MCF 10A (cell line): ENCODE measurements at regions not wholly inside any gene's neighbourhood (a gene's known extent, or its start where the extent isn't known, plus 50 kb on each side); places are given as distances from the start of the nearest gene placed in this dataset.

ENCODE experiments used
- BruUV-seq: library from RNA; stranded (reverse); fragments of 400-500 nt; replicated peaks from 2 replicates; lab custom pipeline; 2021; lab: Mats Ljungman, UMichigan
- CTCF ChIA-PET: fragments of 300-600 bp; sonication (Branson Sonifier 250); formaldehyde crosslinking; extraction: SDS; loops from one replicate; lab custom pipeline; 2021; ENCODE audit warnings: antibody characterized with exemption, inconsistent platforms; lab: Yijun Ruan, JAX
- POLR2A ChIA-PET: fragments of 300-600, 350-650 bp; sonication (Branson Sonifier 250); formaldehyde crosslinking; extraction: SDS; loops from one replicate; lab custom pipeline; 2020; ENCODE audit warnings: antibody characterized with exemption, inconsistent platforms; lab: Yijun Ruan, JAX
- DNase-seq: peaks from one replicate; pipeline ENCODE4 v3.0.0-alpha.2; 2018; ENCODE audit not compliant: unreplicated experiment
- H3K27ac Mint-ChIP-seq: one replicate; pipeline ENCODE4 v1.8.0; 2022; ENCODE audit warnings: mild to moderate bottlenecking, low read depth, mixed read lengths; ENCODE audit not compliant: unreplicated experiment
- H3K27me3 Mint-ChIP-seq: one replicate; pipeline ENCODE4 v1.8.0; 2022; ENCODE audit warnings: mixed read lengths; ENCODE audit not compliant: insufficient read depth, unreplicated experiment
- H3K36me3 Mint-ChIP-seq: one replicate; pipeline ENCODE4 v1.8.0; 2022; ENCODE audit warnings: mild to moderate bottlenecking, moderate library complexity, mixed read lengths; ENCODE audit not compliant: insufficient read depth, unreplicated experiment
- H3K4me1 Mint-ChIP-seq: one replicate; pipeline ENCODE4 v1.8.0; 2022; ENCODE audit warnings: mixed read lengths; ENCODE audit not compliant: insufficient read depth, unreplicated experiment
- H3K4me3 Mint-ChIP-seq: one replicate; pipeline ENCODE4 v1.8.0; 2022; ENCODE audit warnings: mild to moderate bottlenecking, moderate library complexity, mixed read lengths; ENCODE audit not compliant: unreplicated experiment
- H3K9me3 Mint-ChIP-seq: one replicate; pipeline ENCODE4 v1.8.0; 2022; ENCODE audit warnings: mixed read lengths; ENCODE audit not compliant: unreplicated experiment
- intact Hi-C: fragments of 100-400 bp; cut with micrococcal nuclease; formaldehyde crosslinking; loops from 2 replicates; pipeline ENCODE4 v1.14.1; 2022
- TF ChIP-seq, protein P1 (sequence below): fragments of 200-600 bp; IDR thresholded peaks from one replicate; pipeline ENCODE4 v1.8.0; 2022; ENCODE audit warnings: antibody characterized with exemption, mild to moderate bottlenecking; ENCODE audit not compliant: unreplicated experiment

DNA sequence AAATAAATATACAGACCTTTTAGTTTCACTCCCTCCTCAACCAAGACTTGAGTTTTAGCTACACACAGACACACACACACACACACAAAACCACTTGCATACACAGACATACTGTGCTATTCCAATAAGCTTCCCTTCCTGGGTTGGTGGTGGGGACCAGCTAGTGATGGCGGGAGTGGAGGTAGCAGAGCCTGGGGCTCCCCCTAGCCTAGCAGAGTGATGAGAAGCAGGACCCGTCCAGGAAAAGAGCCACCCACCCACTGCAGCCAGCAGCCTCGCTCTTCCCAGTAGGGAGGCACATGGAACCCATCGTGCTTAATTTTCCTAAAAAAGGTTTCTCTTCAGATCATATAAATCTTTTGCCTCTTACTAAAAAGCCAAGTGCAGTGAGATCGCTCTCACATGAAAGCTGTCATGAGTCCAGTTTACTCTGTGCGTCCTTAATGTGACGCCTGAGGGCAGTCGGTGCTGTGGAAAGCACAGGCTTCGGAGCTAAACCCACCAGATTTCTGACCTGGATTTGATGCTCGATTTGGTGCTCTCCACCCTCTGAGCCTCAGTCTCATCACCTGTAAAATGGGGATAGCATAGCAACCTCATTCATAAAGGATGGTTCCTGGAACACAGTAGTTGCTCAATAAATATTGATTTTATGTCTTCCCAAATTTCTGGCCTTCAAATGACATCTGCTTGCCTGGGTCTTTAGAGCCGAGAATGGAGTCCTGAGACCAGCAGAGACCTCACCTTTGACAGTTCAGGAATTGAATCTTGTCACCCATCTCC is 60.1 kb upstream of the YWHAQ start:
- Mint-ChIP-seq H3K36me3 (no peaks in the 10 kb centered on the region), H3K4me3 (no peak overlapping the region), H3K27ac (peak overlapping the region; percentile 14), H3K9me3 (no peaks in the 10 kb centered on the region), H3K4me1 (peaks cover 9% of the 10 kb centered on the region), H3K27me3 (no peaks in the 10 kb centered on the region)
- no peak for DNase-seq
- BruUV-seq = no TSS peak
- intact Hi-C loops = no loop called here
- POLR2A ChIA-PET = interaction anchor here (0.8 to 1.0 kb wide), 3 partner anchors 15 to 52 kb away, joined by 3 read pairs; no protein-coding TSS in a partner anchor
- CTCF ChIA-PET = no interaction called here
- TF ChIP-seq, protein P1, sequence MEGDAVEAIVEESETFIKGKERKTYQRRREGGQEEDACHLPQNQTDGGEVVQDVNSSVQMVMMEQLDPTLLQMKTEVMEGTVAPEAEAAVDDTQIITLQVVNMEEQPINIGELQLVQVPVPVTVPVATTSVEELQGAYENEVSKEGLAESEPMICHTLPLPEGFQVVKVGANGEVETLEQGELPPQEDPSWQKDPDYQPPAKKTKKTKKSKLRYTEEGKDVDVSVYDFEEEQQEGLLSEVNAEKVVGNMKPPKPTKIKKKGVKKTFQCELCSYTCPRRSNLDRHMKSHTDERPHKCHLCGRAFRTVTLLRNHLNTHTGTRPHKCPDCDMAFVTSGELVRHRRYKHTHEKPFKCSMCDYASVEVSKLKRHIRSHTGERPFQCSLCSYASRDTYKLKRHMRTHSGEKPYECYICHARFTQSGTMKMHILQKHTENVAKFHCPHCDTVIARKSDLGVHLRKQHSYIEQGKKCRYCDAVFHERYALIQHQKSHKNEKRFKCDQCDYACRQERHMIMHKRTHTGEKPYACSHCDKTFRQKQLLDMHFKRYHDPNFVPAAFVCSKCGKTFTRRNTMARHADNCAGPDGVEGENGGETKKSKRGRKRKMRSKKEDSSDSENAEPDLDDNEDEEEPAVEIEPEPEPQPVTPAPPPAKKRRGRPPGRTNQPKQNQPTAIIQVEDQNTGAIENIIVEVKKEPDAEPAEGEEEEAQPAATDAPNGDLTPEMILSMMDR = no peak

- no peaks in the 10 kb centered on the region for H3K9me3 Mint-ChIP-seq
- H3K4me1 Mint-ChIP-seq = peaks cover 9% of the 10 kb centered on the region
- TF ChIP-seq, protein P1 = no peak
- no peak overlapping the region for H3K27ac Mint-ChIP-seq
- no peaks in the 10 kb centered on the region for H3K36me3 Mint-ChIP-seq
- no TSS peak for BruUV-seq
- CTCF ChIA-PET = interaction anchor here (0.6 kb wide), 4 partner anchors 8 to 1308 kb away, joined by 3 read pairs; no protein-coding TSS in a partner anchor
- H3K4me3 Mint-ChIP-seq = peak overlapping the region; percentile 23
- POLR2A ChIA-PET = interaction anchor here (0.6 to 1.6 kb wide), 7 partner anchors 36 to 127 kb away, joined by 3 to 8 read pairs (median 3); partner anchors contain the start of gene YWHAQ
- H3K27me3 Mint-ChIP-seq = no peaks in the 10 kb centered on the region
- intact Hi-C loops = loop anchor here (1.0 kb wide), 1 partner anchor 63 kb away; no protein-coding TSS in a partner anchor
- DNase-seq = peak; percentile 64
Observed at GRCh38 chr2:9692456-9693195, 61.8 kb upstream of the YWHAQ start.

GRCh38 chr2:9693196-9693491 is 62.3 kb upstream of the YWHAQ start:
- intact Hi-C loops = no loop called here
- TF ChIP-seq, protein P1 = no peak
- Mint-ChIP-seq H3K27me3 (no peaks in the 10 kb centered on the region), H3K4me1 (peaks cover 9% of the 10 kb centered on the region), H3K4me3 (peak overlapping the region; percentile 23), H3K27ac (no peak overlapping the region), H3K9me3 (no peaks in the 10 kb centered on the region), H3K36me3 (no peaks in the 10 kb centered on the region)
- ChIA-PET CTCF (interaction anchor here (0.6 kb wide), 2 partner anchors 9 to 1309 kb away, joined by 3 read pairs; no protein-coding TSS in a partner anchor), POLR2A (interaction anchor here (0.6 to 1.6 kb wide), 7 partner anchors 36 to 143 kb away, joined by 3 to 8 read pairs (median 4); partner anchors contain the start of gene YWHAQ)
- peak; percentile 83 for DNase-seq
- BruUV-seq = no TSS peak

DNA sequence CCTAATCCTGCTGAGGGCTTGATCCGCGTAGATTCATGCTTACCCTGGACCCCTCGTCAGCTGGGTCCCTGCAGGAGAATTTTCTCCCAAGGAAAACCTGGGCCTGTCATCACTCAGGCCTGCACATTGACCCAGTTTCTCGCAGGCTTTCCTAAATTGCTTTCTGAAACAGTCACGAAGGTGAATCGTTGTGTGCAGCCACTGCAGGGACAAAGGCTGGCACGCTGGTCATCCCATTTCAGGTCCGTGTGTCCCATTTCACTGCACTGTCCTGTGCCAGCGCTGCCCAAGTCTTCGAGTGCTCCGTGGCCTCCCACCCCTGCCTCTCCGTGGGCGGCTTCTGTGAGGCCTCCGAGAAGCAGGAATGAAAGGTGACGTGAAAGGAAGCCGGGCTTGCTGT is 62.8 kb upstream of the YWHAQ start:
- BruUV-seq = no TSS peak
- CTCF ChIA-PET = no interaction called here
- no peak overlapping the region for H3K27ac Mint-ChIP-seq
- DNase-seq = no peak
- POLR2A ChIA-PET = interaction anchor here (0.6 to 1.6 kb wide), 4 partner anchors 54 to 143 kb away, joined by 4 to 8 read pairs (median 6); partner anchors contain the start of gene YWHAQ
- intact Hi-C loops = no loop called here
- peaks cover 9% of the 10 kb centered on the region for H3K4me1 Mint-ChIP-seq
- TF ChIP-seq, protein P1 = no peak
- no peaks in the 10 kb centered on the region for H3K27me3 Mint-ChIP-seq
- no peak overlapping the region for H3K4me3 Mint-ChIP-seq
- H3K36me3 Mint-ChIP-seq = no peaks in the 10 kb centered on the region
- H3K9me3 Mint-ChIP-seq = no peaks in the 10 kb centered on the region
